Activated T-cell treated with anti-CD3 and anti-CD28 coated beads, Interleukin-2, amount 50 U/mL, for 1 hour (primary cell): ENCODE measurements at regions not wholly inside any gene's neighbourhood (a gene's known extent, or its start where the extent isn't known, plus 50 kb on each side); places are given as distances from the start of the nearest gene placed in this dataset.

ENCODE experiments used
- DNase-seq: peaks from one replicate; pipeline ENCODE4 v3.0.0-alpha.2; 2020

GRCh38 chr5:124410539-124411488 lies 335.6 kb downstream of the ZNF608 start:
- no peak for DNase-seq

- no peak for DNase-seq
Measured at GRCh38 chr5:124408738-124409453, 337.5 kb downstream of the ZNF608 start.

GRCh38 chr5:124404796-124405195 lies 341.6 kb downstream of the ZNF608 start:
- DNase-seq: no peak

- DNase-seq: no peak
Measured at GRCh38 chr5:124403281-124403680, 343.2 kb downstream of the ZNF608 start.

- DNase-seq: no peak
Measured at GRCh38 chr5:124402144-124402581, 344.3 kb downstream of the ZNF608 start.

GRCh38 chr5:124401476-124402143 lies 344.8 kb downstream of the ZNF608 start:
- no peak for DNase-seq

- DNase-seq: no peak
Measured at GRCh38 chr5:124399426-124399961, 346.9 kb downstream of the ZNF608 start.

- DNase-seq: no peak
Measured at GRCh38 chr5:124398460-124398859, 348.0 kb downstream of the ZNF608 start.

- DNase-seq: no peak
Measured at GRCh38 chr5:124397317-124397716, 349.1 kb downstream of the ZNF608 start.

- no peak for DNase-seq
Measured at GRCh38 chr5:124395926-124396325, 350.5 kb downstream of the ZNF608 start.

- DNase-seq: no peak
Measured at GRCh38 chr5:124395287-124395686, 351.2 kb downstream of the ZNF608 start.

GRCh38 chr5:124394700-124395245 lies 351.7 kb downstream of the ZNF608 start:
- no peak for DNase-seq

- no peak for DNase-seq
Measured at GRCh38 chr5:124393584-124394379, 352.7 kb downstream of the ZNF608 start.

GRCh38 chr5:124383693-124384092 lies 362.7 kb downstream of the ZNF608 start:
- no peak for DNase-seq

- DNase-seq: no peak
Measured at GRCh38 chr5:124377386-124377785, 369.1 kb downstream of the ZNF608 start.

- DNase-seq: no peak
Measured at GRCh38 chr5:124373883-124374282, 372.6 kb downstream of the ZNF608 start.

- DNase-seq: no peak
Measured at GRCh38 chr5:124372457-124372856, 374.0 kb downstream of the ZNF608 start.

GRCh38 chr5:124371111-124371706 lies 375.2 kb downstream of the ZNF608 start:
- DNase-seq: no peak

- DNase-seq: no peak
Measured at GRCh38 chr5:124370601-124371000, 375.8 kb downstream of the ZNF608 start.

- no peak for DNase-seq
Measured at GRCh38 chr5:124365361-124365801, 381.1 kb downstream of the ZNF608 start.

GRCh38 chr5:124355928-124356327 lies 390.5 kb downstream of the ZNF608 start:
- DNase-seq: no peak
